HL-60/S4 treated with phorbol 12-myristate 13-acetate at 8.2 ng/mL for 4 days and 3 days (cell line): ENCODE measurements at regions not wholly inside any gene's neighbourhood (a gene's known extent, or its start where the extent isn't known, plus 50 kb on each side); places are given as distances from the start of the nearest gene placed in this dataset.

ENCODE experiments used
- in situ Hi-C: fragments of 300-500 bp; cut with MboI; formaldehyde crosslinking; loops from 2 replicates; pipeline ENCODE4 v1.15.0; 2022; ENCODE audit warnings: low sequenced_read_pairs

- in situ Hi-C loops: no loop called here
Measured at GRCh38 chr1:88175631-88176226, 508.3 kb upstream of the PKN2 start.

GRCh38 chr1:88179943-88180342 is 504.1 kb upstream of the PKN2 start:
- in situ Hi-C loops: no loop called here

GRCh38 chr1:88180449-88181108 is 503.5 kb upstream of the PKN2 start:
- in situ Hi-C loops: no loop called here

GRCh38 chr1:88186911-88187310 is 497.2 kb upstream of the PKN2 start:
- in situ Hi-C loops: no loop called here

GRCh38 chr1:88188038-88188437 is 496.0 kb upstream of the PKN2 start:
- in situ Hi-C loops: no loop called here

DNA sequence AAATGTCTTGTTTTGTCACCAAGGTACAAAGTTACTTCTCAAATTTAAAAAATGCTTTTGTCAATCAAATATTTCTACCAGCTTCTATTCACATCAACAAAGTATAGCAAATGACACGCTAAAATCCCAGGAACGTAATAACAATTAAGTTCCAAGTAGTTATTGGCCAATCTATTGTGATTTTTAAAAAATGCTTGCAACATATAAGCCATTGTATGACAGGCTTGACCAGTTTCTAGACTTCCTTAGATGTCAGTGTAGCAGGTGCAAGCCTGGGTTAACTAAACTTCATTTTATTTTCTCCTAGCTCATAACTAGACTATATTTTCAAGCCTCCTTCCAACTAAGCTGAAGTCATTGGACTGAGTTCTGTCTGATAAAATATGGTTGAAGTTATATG is 494.5 kb upstream of the PKN2 start:
- in situ Hi-C loops: no loop called here

- in situ Hi-C loops: no loop called here
Measured at GRCh38 chr1:88191917-88192316, 492.2 kb upstream of the PKN2 start.

DNA sequence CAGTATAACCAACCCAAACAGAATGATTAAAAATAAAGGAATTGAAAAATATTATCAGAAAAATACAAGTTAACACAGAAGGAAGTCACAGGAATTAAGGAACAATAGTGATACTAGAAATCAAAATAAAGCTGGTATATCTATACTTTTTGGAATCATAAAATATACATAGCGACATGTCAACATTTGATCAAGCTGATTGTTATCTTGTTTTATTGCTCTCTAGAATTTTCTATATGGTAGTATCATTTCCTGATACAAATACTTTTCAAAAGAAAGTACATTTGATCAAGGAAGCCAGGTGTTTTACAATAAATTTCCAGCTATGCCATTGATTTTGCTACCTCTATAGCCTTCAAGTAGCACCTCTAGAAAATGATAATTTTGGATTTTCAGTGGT is 489.5 kb upstream of the PKN2 start:
- in situ Hi-C loops: no loop called here

GRCh38 chr1:88200545-88200944 is 483.5 kb upstream of the PKN2 start:
- in situ Hi-C loops: no loop called here

DNA sequence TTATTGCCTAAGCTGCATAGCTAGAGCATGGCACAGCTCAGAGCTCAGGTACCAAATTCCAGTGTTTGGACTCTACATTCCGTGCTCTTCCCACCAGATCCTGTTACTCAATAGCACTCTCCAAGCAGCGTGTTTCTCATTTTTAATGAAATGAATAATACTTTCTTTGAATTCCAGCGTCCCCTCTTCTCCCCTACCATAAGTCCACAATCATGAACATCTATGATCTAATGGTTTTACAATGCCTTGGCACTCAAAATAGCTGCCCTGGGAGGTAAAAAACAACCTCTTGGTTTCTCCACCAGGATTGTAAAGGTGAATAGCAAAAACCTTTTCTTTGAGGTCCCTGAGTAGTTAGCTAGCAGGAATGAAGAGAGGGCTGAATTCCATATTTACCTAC is 480.0 kb upstream of the PKN2 start:
- in situ Hi-C loops: no loop called here

DNA sequence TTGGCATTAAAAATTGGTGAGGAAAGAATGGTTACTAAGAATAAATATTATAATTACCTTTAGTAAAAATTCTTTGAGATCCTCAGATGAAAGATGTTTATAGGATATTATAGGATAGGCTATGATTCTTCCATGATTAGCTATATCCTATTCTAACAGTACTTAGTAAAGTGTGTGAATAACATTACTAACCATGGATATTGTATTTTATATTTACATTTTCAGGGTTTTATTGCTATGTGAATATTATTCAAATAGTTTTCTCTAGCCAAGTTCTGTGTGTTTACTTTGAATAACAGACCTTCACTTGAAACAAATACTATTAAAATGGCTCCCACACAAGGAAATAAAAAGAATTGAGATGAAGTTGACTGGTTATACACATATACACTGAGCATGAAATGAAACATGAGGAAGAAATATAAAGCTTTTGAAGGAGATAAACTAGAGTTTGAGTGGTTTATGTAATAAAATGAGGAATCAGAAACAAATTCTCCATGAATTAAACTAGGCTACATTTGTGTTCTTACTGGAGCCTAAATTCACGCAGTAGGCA is 479.4 kb upstream of the PKN2 start:
- in situ Hi-C loops: no loop called here

GRCh38 chr1:88208389-88208788 is 475.7 kb upstream of the PKN2 start:
- in situ Hi-C loops: no loop called here

GRCh38 chr1:88210103-88210787 is 473.8 kb upstream of the PKN2 start:
- in situ Hi-C loops: no loop called here

GRCh38 chr1:88216441-88216840 is 467.6 kb upstream of the PKN2 start:
- in situ Hi-C loops: no loop called here

DNA sequence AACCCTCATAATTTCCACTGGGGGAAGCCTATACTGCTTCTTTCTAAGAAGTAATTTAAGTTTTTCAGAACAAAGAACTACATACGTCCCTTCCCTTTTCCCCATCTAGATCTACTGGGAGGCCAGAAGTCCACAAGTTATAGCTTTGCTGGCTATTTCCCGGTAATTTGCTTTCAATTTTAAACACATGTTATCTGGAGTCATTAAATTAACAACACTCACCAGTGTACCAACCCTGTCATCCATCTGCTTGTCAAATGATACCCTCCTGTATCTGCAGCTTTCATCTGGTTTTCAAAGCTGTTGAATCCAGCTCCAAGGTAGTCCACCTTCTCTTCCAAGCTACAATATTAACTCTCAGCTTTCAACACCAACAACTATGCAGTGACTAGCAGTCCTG is 466.7 kb upstream of the PKN2 start:
- in situ Hi-C loops: no loop called here

GRCh38 chr1:88219521-88219920 is 464.6 kb upstream of the PKN2 start:
- in situ Hi-C loops: no loop called here

DNA sequence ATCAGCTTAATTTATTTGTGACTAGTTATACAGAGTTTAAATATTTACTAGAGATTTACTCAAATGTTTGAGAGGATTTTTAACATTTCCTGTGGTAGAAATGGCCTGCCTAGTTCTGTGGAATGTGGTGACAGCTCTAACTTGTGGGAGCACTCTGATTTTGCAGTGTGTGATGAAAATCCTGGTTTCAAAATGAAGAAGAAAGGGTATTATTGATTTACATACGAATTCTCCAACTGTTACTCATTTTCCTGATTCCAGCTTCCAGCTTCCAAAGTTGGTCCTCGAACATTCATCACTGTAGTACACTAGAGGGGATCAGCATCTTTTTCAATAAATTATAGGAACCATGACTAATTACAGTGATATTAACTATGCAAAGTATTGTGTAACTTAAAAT is 462.7 kb upstream of the PKN2 start:
- in situ Hi-C loops: no loop called here

- in situ Hi-C loops: no loop called here
Measured at GRCh38 chr1:88224906-88225305, 459.2 kb upstream of the PKN2 start.

DNA sequence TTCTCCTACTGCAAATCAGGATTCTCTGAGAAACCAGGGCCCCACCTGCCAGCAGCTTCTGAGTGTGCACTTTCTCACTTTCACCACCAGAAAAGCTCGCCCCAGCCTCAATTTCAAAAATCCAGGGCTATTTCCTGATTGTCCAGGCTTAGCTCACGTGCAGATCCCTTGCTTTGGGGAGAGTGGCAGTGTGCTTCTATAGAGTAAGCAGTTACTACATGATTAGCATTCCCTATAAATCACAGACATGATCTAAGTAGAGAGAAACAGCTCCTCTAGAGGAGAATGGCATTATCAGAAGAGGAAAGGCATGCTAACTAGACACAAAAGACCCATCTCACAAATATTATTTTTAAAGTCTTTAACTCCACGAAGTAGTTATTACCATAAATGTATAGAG is 456.0 kb upstream of the PKN2 start:
- in situ Hi-C loops: no loop called here

DNA sequence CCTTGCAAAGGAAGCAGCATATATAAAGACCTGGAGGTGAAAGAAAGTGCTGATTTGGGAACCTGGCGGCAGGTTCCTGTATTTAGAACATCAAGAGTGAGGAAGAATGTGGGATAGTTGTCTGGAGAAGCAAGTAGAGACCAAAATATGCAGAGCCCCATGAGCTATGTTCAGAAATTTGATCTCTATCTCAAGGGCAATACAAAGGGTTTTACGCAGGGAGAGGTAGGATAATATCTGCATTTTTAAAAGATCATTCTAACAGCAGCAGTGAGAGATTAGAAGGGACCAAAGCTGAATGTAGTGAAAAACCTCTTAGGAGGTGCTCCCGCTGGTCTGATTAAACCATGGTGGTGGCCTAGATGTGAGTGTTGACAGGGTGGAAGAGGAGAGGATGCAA is 453.9 kb upstream of the PKN2 start:
- in situ Hi-C loops: no loop called here

DNA sequence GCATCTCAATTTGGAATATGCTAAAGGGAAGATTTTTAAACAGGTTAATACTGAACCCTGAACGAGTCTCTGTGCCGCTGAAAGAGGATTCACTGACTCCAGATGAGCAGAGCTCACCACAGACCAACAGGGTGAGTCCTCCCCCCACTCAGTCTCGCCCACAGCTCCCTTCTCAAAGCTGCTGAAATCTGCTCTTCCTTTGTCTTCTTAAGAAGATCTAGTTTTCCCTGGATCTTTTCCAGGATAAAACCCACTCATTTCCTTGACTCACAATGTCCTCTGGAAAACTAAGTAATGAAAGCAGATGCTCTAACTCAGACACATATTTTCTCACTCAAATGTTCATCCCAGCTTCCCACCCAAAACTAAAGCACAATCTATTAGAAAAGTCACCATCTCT is 447.0 kb upstream of the PKN2 start:
- in situ Hi-C loops: no loop called here

- in situ Hi-C loops: no loop called here
Measured at GRCh38 chr1:88239205-88239604, 444.9 kb upstream of the PKN2 start.
